Caco-2 (cell line): ENCODE measurements at regions not wholly inside any gene's neighbourhood (a gene's known extent, or its start where the extent isn't known, plus 50 kb on each side); places are given as distances from the start of the nearest gene placed in this dataset.

Experiments used
- BruUV-seq: library from RNA; stranded (reverse); fragments of 400-500 nt; replicated peaks from 2 replicates; lab custom pipeline; 2021; lab: Mats Ljungman, UMichigan
- CTCF ChIA-PET: fragments of 300-600 bp; sonication (Branson Sonifier 250); formaldehyde crosslinking; loops from one replicate; lab custom pipeline; 2022; ENCODE audit warnings: antibody characterized with exemption; lab: Charles Lee
- POLR2A ChIA-PET: fragments of 300-600 bp; sonication (Branson Sonifier 250); formaldehyde crosslinking; loops from one replicate; lab custom pipeline; 2022; ENCODE audit warnings: antibody characterized with exemption; lab: Charles Lee
- DNase-seq, 2 experiments: peaks; one replicate each; pipeline versions ENCODE4 v3.0.0 to v3.0.0-alpha.2; 2020 to 2022
- H3K27me3 ChIP-seq: replicated peaks from 2 replicates; pipeline ENCODE4 v1.6.0; 2011; ENCODE audit warnings: low read length; ENCODE audit not compliant: control insufficient read depth, insufficient read depth
- H3K36me3 ChIP-seq: 2 replicates; pipeline ENCODE4 v1.5.1; 2011; ENCODE audit warnings: low read length; ENCODE audit not compliant: control insufficient read depth, insufficient read depth
- H3K4me1 ChIP-seq: fragments of 250-450 bp; sonication (Bioruptor Pico); 2 replicates; pipeline ENCODE4 v1.5.1; 2020; ENCODE audit warnings: mild to moderate bottlenecking
- H3K4me3 ChIP-seq: 2 replicates; pipeline ENCODE4 v1.5.1; 2011; ENCODE audit warnings: low read depth, mild to moderate bottlenecking, control low read depth, low read length
- H3K9me3 ChIP-seq: fragments of 250-450 bp; sonication (Bioruptor Pico); 2 replicates; pipeline ENCODE4 v1.5.1; 2020; ENCODE audit warnings: mild to moderate bottlenecking, moderate library complexity
- H3K27ac Mint-ChIP-seq: one replicate; pipeline ENCODE4 v1.8.0; 2022; ENCODE audit warnings: mixed read lengths; ENCODE audit not compliant: unreplicated experiment
- H3K27me3 Mint-ChIP-seq: one replicate; pipeline ENCODE4 v1.8.0; 2022; ENCODE audit warnings: mixed read lengths; ENCODE audit not compliant: insufficient read depth, unreplicated experiment
- H3K36me3 Mint-ChIP-seq: one replicate; pipeline ENCODE4 v1.8.0; 2022; ENCODE audit warnings: mild to moderate bottlenecking, mixed read lengths; ENCODE audit not compliant: insufficient read depth, unreplicated experiment
- H3K4me1 Mint-ChIP-seq: one replicate; pipeline ENCODE4 v1.8.0; 2022; ENCODE audit warnings: low read depth, mixed read lengths; ENCODE audit not compliant: unreplicated experiment
- H3K4me3 Mint-ChIP-seq: one replicate; pipeline ENCODE4 v1.8.0; 2022; ENCODE audit warnings: mild to moderate bottlenecking, moderate library complexity, mixed read lengths; ENCODE audit not compliant: unreplicated experiment
- H3K9me3 Mint-ChIP-seq: one replicate; pipeline ENCODE4 v1.8.0; 2022; ENCODE audit warnings: mixed read lengths; ENCODE audit not compliant: unreplicated experiment
- CTCF ChIP-seq, 2 experiments: fragments of 200-600 bp in 1 of 2; IDR thresholded peaks; 1 replicate in 1 of 2; 2 replicates in 1 of 2; pipeline versions ENCODE4 v1.5.1 to v1.8.0; 2011 to 2022; ENCODE audit warnings: antibody characterized with exemption in 1 of 2, control low read depth in 1 of 2, inconsistent platforms in 1 of 2, low read depth in 1 of 2, low read length in 1 of 2, mild to moderate bottlenecking in 1 of 2, moderate library complexity in 1 of 2; ENCODE audit not compliant: insufficient read depth in 1 of 2, severe bottlenecking in 1 of 2, unreplicated experiment in 1 of 2
- intact Hi-C: fragments of 100-400 bp; cut with micrococcal nuclease; formaldehyde crosslinking; loops from one replicate; pipeline ENCODE4 v1.10.0; 2022; ENCODE audit not compliant: unreplicated experiment

GRCh38 chr13:82522872-82523271, 1359.4 kb downstream of the SLITRK1 start:
- ChIA-PET POLR2A (no interaction called here), CTCF (no interaction called here)
- BruUV-seq = no TSS peak
- Histone ChIP-seq H3K4me3 (no peak overlapping the region), H3K4me1 (no peaks in the 10 kb centered on the region), H3K9me3 (no peaks in the 10 kb centered on the region), H3K36me3 (no peaks in the 10 kb centered on the region), H3K27me3 (no peaks in the 10 kb centered on the region)
- no peak for DNase-seq
- Mint-ChIP-seq H3K36me3 (no peaks in the 10 kb centered on the region), H3K4me1 (no peaks in the 10 kb centered on the region), H3K27me3 (no peaks in the 10 kb centered on the region), H3K9me3 (no peaks in the 10 kb centered on the region), H3K4me3 (no peak overlapping the region), H3K27ac (no peak overlapping the region)
- no peak for TF ChIP-seq CTCF (IDR thresholded peaks at IDR 0.05; ENCODE audit: insufficient read depth in 1 of 2, low read depth in 1 of 2, low read length in 1 of 2, severe bottlenecking in 1 of 2, unreplicated experiment in 1 of 2)
- intact Hi-C loops = no loop called here

DNA sequence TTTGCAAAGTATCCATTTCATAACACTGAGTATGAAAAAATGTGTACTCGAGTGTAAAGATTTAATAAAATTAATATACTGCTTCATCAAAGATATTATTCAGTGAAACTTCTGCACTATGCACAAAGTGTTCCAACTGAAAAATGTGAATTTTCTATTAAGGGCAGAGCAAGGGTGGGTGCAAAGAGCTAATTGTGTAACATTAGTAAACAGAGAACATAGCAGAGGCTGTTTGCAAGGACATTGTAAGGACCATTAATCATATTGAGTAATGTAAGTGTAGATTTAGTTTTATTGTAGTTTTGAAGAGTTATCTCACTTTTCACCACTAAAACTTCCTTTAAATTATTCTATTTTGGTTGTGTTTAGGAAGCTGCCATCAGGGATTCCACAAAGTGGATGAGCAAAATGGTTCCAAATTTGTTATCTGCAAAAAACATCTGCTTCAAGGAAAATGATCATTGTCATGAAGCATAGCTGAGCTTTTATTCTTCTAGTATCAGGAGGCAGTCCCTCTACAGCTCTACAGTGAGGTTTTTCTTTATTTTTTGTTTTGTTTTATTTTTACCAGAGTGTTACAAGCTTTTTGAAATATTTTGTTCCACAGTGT, 1375.4 kb downstream of the SLITRK1 start:
- Histone ChIP-seq H3K27me3 (no peaks in the 10 kb centered on the region), H3K4me1 (no peaks in the 10 kb centered on the region), H3K4me3 (no peak overlapping the region), H3K36me3 (no peaks in the 10 kb centered on the region), H3K9me3 (no peaks in the 10 kb centered on the region)
- no peak for DNase-seq
- H3K36me3 Mint-ChIP-seq = no peaks in the 10 kb centered on the region
- no peaks in the 10 kb centered on the region for H3K4me1 Mint-ChIP-seq
- ChIA-PET POLR2A (no interaction called here), CTCF (no interaction called here)
- H3K4me3 Mint-ChIP-seq = no peak overlapping the region
- H3K27me3 Mint-ChIP-seq = no peaks in the 10 kb centered on the region
- no peak overlapping the region for H3K27ac Mint-ChIP-seq
- BruUV-seq = no TSS peak
- intact Hi-C loops = no loop called here
- TF ChIP-seq CTCF (IDR thresholded peaks at IDR 0.05; ENCODE audit: insufficient read depth in 1 of 2, low read depth in 1 of 2, low read length in 1 of 2, severe bottlenecking in 1 of 2, unreplicated experiment in 1 of 2) = no peak
- no peaks in the 10 kb centered on the region for H3K9me3 Mint-ChIP-seq

- Histone ChIP-seq H3K4me3 (no peak overlapping the region), H3K9me3 (no peaks in the 10 kb centered on the region), H3K27me3 (no peaks in the 10 kb centered on the region), H3K36me3 (no peaks in the 10 kb centered on the region), H3K4me1 (no peaks in the 10 kb centered on the region)
- Mint-ChIP-seq H3K9me3 (no peaks in the 10 kb centered on the region), H3K4me3 (no peak overlapping the region), H3K27ac (no peak overlapping the region), H3K27me3 (no peaks in the 10 kb centered on the region), H3K4me1 (no peaks in the 10 kb centered on the region), H3K36me3 (no peaks in the 10 kb centered on the region)
- no TSS peak for BruUV-seq
- ChIA-PET CTCF (no interaction called here), POLR2A (no interaction called here)
- no peak for DNase-seq
- intact Hi-C loops = no loop called here
- no peak for TF ChIP-seq CTCF (IDR thresholded peaks at IDR 0.05; ENCODE audit: insufficient read depth in 1 of 2, low read depth in 1 of 2, low read length in 1 of 2, severe bottlenecking in 1 of 2, unreplicated experiment in 1 of 2)
Measured at GRCh38 chr13:82501834-82502233, 1380.4 kb downstream of the SLITRK1 start.
